ENCODE measurements at regions not wholly inside any gene's neighbourhood (a gene's known extent, or its start where the extent isn't known, plus 50 kb on each side); places are given as distances from the start of the nearest gene placed in this dataset.

DNA sequence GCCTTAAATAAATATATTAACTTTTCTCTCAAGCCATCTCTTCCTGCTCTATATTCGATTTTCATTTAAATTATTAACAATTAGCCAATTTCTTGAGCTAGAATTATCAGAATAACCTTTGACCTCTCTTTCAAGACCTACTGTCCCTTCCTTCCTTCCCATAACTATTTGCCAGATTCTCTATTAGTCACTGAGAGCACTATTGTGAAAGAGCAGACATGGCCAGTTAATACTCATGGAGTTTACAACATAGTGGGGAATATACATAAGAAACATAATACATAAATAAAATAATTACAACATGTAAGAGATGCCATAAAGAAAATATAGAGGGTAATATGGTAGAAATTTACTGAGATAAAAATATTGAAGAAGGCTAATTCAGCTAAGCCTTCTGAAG is 72.1 kb upstream of the CHD1 start:
- TF ChIP-seq, protein P1, sequence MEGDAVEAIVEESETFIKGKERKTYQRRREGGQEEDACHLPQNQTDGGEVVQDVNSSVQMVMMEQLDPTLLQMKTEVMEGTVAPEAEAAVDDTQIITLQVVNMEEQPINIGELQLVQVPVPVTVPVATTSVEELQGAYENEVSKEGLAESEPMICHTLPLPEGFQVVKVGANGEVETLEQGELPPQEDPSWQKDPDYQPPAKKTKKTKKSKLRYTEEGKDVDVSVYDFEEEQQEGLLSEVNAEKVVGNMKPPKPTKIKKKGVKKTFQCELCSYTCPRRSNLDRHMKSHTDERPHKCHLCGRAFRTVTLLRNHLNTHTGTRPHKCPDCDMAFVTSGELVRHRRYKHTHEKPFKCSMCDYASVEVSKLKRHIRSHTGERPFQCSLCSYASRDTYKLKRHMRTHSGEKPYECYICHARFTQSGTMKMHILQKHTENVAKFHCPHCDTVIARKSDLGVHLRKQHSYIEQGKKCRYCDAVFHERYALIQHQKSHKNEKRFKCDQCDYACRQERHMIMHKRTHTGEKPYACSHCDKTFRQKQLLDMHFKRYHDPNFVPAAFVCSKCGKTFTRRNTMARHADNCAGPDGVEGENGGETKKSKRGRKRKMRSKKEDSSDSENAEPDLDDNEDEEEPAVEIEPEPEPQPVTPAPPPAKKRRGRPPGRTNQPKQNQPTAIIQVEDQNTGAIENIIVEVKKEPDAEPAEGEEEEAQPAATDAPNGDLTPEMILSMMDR (IDR thresholded peaks at IDR 0.05; ENCODE audit: extremely low read depth, missing control alignments) = no peak
- no peak for DNase-seq (ENCODE audit: low spot score)

DNA sequence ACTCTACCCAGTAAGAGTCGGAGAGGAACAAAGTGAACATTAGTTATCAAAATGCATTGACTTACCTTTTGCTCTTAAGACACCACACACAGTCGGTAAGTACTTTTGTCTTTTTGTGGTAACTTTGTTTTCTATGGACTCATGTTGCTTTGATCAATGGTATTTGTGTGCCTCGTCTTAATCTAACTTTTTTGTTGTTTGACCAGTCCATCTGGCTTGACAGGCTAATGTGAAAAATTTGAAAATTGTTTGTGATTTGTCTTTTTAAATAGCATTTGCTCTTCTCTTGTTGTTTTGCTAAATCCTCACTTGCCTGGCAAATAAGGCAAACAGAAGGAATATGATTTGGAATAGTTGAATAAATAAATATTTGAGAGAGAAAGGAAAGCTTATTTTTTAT is 71.4 kb upstream of the CHD1 start:
- no peak for DNase-seq (ENCODE audit: low spot score)
- TF ChIP-seq, protein P1 (IDR thresholded peaks at IDR 0.05; ENCODE audit: extremely low read depth, missing control alignments) = no peak

GRCh38 chr5:98999631-99000030 is 70.8 kb upstream of the CHD1 start:
- DNase-seq (ENCODE audit: low spot score) = no peak
- TF ChIP-seq, protein P1 (IDR thresholded peaks at IDR 0.05; ENCODE audit: extremely low read depth, missing control alignments) = no peak

GRCh38 chr5:98997000-98997399 is 68.2 kb upstream of the CHD1 start:
- TF ChIP-seq, protein P1 (IDR thresholded peaks at IDR 0.05; ENCODE audit: extremely low read depth, missing control alignments) = no peak
- DNase-seq (ENCODE audit: low spot score) = no peak

DNA sequence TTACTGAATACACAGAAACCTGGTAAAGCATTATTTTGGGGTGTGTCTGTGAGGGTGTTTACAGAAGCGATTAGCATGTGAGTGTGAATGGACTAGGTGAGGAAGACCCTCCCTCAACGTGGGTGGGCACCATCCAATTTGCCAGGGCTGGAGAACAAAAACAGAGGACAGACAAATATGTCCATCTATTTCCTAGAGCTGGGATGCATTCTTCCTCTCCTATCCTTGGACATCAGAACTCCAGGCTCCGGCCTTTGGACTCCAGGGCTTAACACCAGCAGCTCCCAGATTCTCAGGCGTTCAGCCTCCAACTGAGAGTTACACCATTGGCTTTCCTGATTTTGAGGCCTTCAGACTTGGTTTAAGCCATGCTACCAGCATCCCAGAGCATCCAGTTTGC is 65.8 kb upstream of the CHD1 start:
- no peak for DNase-seq (ENCODE audit: low spot score)
- TF ChIP-seq, protein P1 (IDR thresholded peaks at IDR 0.05; ENCODE audit: extremely low read depth, missing control alignments) = no peak

GRCh38 chr5:98993512-98993911 is 64.7 kb upstream of the CHD1 start:
- no peak for DNase-seq (ENCODE audit: low spot score)
- TF ChIP-seq, protein P1 (IDR thresholded peaks at IDR 0.05; ENCODE audit: extremely low read depth, missing control alignments) = no peak

- DNase-seq (ENCODE audit: low spot score) = no peak
- TF ChIP-seq, protein P1 (IDR thresholded peaks at IDR 0.05; ENCODE audit: extremely low read depth, missing control alignments) = no peak
These were observed 63.7 kb upstream of the CHD1 start for GRCh38 chr5:98992552-98992951.

Data from GM20000 (cell line).